ENCODE measurements at regions not wholly inside any gene's neighbourhood (a gene's known extent, or its start where the extent isn't known, plus 50 kb on each side); places are given as distances from the start of the nearest gene placed in this dataset.

- TF ChIP-seq SUZ12 (IDR thresholded peaks at IDR 0.05; ENCODE audit: extremely low read depth, insufficient read depth, insufficient read length) (no peak), YY1 (IDR thresholded peaks at IDR 0.05; ENCODE audit: insufficient read depth, insufficient read length) (no peak), ZNF274 (IDR thresholded peaks at IDR 0.05; ENCODE audit: low read depth, low read length) (no peak)
Observed at GRCh38 chr12:124653169-124653931, 85.9 kb upstream of the NCOR2 start.
